ENCODE measurements at regions not wholly inside any gene's neighbourhood (a gene's known extent, or its start where the extent isn't known, plus 50 kb on each side); places are given as distances from the start of the nearest gene placed in this dataset.
A peak's percentile ranks its signal among the peaks of the same experiment; 100 is the strongest.
"Not testable (repeated sequence)": the region's sequence is repeated elsewhere in the genome, so short reads cannot be mapped to it uniquely, and the experiment has no call there.

DNA sequence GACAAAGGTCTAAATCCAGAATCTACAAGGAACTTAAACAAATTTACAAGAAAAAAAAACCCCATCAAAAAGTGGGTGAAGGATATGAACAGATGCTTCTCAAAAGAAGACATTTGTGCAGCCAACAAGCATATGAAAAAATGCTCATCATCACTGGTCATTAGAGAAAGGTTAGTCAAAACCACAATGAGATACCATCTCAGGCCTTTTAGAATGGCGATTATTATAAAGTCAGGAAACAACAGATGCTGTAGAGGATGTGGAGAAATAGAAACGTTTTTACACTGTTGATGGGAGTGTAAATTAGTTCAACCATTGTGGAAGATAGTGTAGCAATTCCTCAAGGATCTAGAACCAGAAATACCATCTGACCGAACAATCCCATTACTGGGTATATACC, 518.9 kb upstream of the CCDC54 start:
- WGBS, 2 donors (ENCODE audit: extremely low coverage in 2 of 2, insufficient read length in 2 of 2, insufficient replicate concordance in 1 of 2): no CpG with 5 or more reads among the region's 3 CpGs
- H3K23ac ChIP-seq (ENCODE audit: low read depth, low read length, poor library complexity); H3K14ac ChIP-seq (ENCODE audit: low read length); H2BK120ac ChIP-seq (ENCODE audit: low read depth, low read length); H3K9ac ChIP-seq (ENCODE audit: low read depth, low read length, poor library complexity); H3K4ac ChIP-seq (ENCODE audit: low read length); DNase-seq (ENCODE audit: low spot score); H3K27me3 ChIP-seq (ENCODE audit: control insufficient read depth in 3 of 3, insufficient read depth in 3 of 3, low read depth in 1 of 3, low read length in 3 of 3); H3K79me1 ChIP-seq (ENCODE audit: low read depth, low read length); H2AFZ ChIP-seq (ENCODE audit: low read length); H2BK5ac ChIP-seq (ENCODE audit: low read length); H4K8ac ChIP-seq (ENCODE audit: low read depth, low read length); H3K36me3 ChIP-seq (replicated peaks in 1 of 2; ENCODE audit: control insufficient read depth in 2 of 2, insufficient read depth in 2 of 2, low read length in 2 of 2); H4K91ac ChIP-seq (ENCODE audit: low read depth, low read length, poor library complexity); H3K4me2 ChIP-seq (ENCODE audit: insufficient read depth, low read length, poor library complexity, severe bottlenecking); H2BK12ac ChIP-seq (ENCODE audit: low read length); H3K9me3 ChIP-seq (replicated peaks in 1 of 2; ENCODE audit: control insufficient read depth in 2 of 2, insufficient read depth in 1 of 2, low read depth in 1 of 2, low read length in 2 of 2); H3K18ac ChIP-seq (ENCODE audit: low read length); H2AK5ac ChIP-seq (ENCODE audit: low read depth, low read length); H3K4me1 ChIP-seq (ENCODE audit: control insufficient read depth in 2 of 2, insufficient read depth in 1 of 2, low read depth in 1 of 2, low read length in 2 of 2); H3K4me3 ChIP-seq (ENCODE audit: low read length in 2 of 2); H2BK15ac ChIP-seq (ENCODE audit: low read length); H3K27ac ChIP-seq (replicated peaks; ENCODE audit: low read length): not testable (repeated sequence)

DNA sequence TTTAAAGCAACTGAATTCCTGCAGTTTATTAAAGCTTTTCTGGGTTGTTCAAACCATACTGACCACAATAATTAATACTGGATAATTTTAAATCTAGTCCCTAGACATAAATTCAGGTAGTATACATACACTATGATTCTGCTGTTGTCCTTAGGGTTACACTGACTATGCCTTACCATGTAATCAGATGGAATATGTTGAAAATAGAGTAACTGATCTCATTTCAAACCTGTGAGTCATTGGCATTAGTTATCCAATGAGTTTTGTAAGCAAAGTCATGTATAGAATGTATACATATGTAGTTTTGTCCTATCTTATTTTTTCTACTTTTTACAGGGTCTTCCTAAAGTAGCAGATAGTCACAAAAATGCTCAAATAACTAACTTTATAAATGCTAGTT, 517.1 kb upstream of the CCDC54 start:
- H3K9ac ChIP-seq (ENCODE audit: low read depth, low read length, poor library complexity): no peak overlapping the region
- DNase-seq (ENCODE audit: low spot score): no peak
- H2AFZ ChIP-seq (ENCODE audit: low read length): no peak overlapping the region
- no peak overlapping the region for H3K4me3 ChIP-seq (ENCODE audit: low read length in 2 of 2)
- H2BK15ac ChIP-seq (ENCODE audit: low read length): no peak overlapping the region
- no peak overlapping the region for H3K18ac ChIP-seq (ENCODE audit: low read length)
- H2BK12ac ChIP-seq (ENCODE audit: low read length): no peak overlapping the region
- H3K79me1 ChIP-seq (ENCODE audit: low read depth, low read length): no peaks in the 10 kb centered on the region
- no peak overlapping the region for H4K8ac ChIP-seq (ENCODE audit: low read depth, low read length)
- H3K27ac ChIP-seq (replicated peaks; ENCODE audit: low read length): no peak overlapping the region
- H3K23ac ChIP-seq (ENCODE audit: low read depth, low read length, poor library complexity): no peak overlapping the region
- H3K9me3 ChIP-seq (replicated peaks in 1 of 2; ENCODE audit: control insufficient read depth in 2 of 2, insufficient read depth in 1 of 2, low read depth in 1 of 2, low read length in 2 of 2): no peaks in the 10 kb centered on the region
- H3K4ac ChIP-seq (ENCODE audit: low read length): no peak overlapping the region
- no peaks in the 10 kb centered on the region for H3K4me1 ChIP-seq (ENCODE audit: control insufficient read depth in 2 of 2, insufficient read depth in 1 of 2, low read depth in 1 of 2, low read length in 2 of 2)
- H2BK120ac ChIP-seq (ENCODE audit: low read depth, low read length): no peak overlapping the region
- no peak overlapping the region for H2BK5ac ChIP-seq (ENCODE audit: low read length)
- no peak overlapping the region for H2AK5ac ChIP-seq (ENCODE audit: low read depth, low read length)
- no peak overlapping the region for H3K14ac ChIP-seq (ENCODE audit: low read length)
- H3K27me3 ChIP-seq (ENCODE audit: control insufficient read depth in 3 of 3, insufficient read depth in 3 of 3, low read depth in 1 of 3, low read length in 3 of 3): no peaks in the 10 kb centered on the region
- H3K4me2 ChIP-seq (ENCODE audit: insufficient read depth, low read length, poor library complexity, severe bottlenecking): no peak overlapping the region
- H3K36me3 ChIP-seq (replicated peaks in 1 of 2; ENCODE audit: control insufficient read depth in 2 of 2, insufficient read depth in 2 of 2, low read length in 2 of 2): no peaks in the 10 kb centered on the region
- H4K91ac ChIP-seq (ENCODE audit: low read depth, low read length, poor library complexity): no peak overlapping the region

DNA sequence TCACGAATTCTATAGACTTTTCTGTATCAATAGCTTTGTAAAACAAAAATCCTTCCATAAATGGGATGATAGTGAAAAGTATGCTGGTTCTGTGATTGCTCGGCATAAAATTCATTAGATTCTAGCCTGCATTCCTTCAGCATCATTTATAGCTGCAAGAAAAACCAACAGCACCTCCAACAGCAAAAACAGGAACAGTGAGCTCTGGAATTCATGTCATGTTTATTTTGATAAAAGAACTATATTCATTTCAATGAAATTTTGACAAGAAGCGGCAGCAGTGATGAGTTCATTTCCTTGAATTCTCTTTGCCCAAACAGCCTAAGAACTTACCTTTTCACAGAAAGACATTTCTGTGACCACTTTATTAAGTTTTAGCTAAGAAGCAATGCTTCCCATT, 515.2 kb upstream of the CCDC54 start:
- no peaks in the 10 kb centered on the region for H3K9me3 ChIP-seq (replicated peaks in 1 of 2; ENCODE audit: control insufficient read depth in 2 of 2, insufficient read depth in 1 of 2, low read depth in 1 of 2, low read length in 2 of 2)
- no peak overlapping the region for H3K23ac ChIP-seq (ENCODE audit: low read depth, low read length, poor library complexity)
- H3K4ac ChIP-seq (ENCODE audit: low read length): no peak overlapping the region
- no peak overlapping the region for H2AK5ac ChIP-seq (ENCODE audit: low read depth, low read length)
- H2BK12ac ChIP-seq (ENCODE audit: low read length): no peak overlapping the region
- no peaks in the 10 kb centered on the region for H3K27me3 ChIP-seq (ENCODE audit: control insufficient read depth in 3 of 3, insufficient read depth in 3 of 3, low read depth in 1 of 3, low read length in 3 of 3)
- H3K27ac ChIP-seq (replicated peaks; ENCODE audit: low read length): no peak overlapping the region
- H3K79me1 ChIP-seq (ENCODE audit: low read depth, low read length): no peaks in the 10 kb centered on the region
- H3K14ac ChIP-seq (ENCODE audit: low read length): no peak overlapping the region
- no peak overlapping the region for H3K9ac ChIP-seq (ENCODE audit: low read depth, low read length, poor library complexity)
- H3K4me2 ChIP-seq (ENCODE audit: insufficient read depth, low read length, poor library complexity, severe bottlenecking): no peak overlapping the region
- H2AFZ ChIP-seq (ENCODE audit: low read length): peak overlapping the region; percentile 45
- H3K4me1 ChIP-seq (ENCODE audit: control insufficient read depth in 2 of 2, insufficient read depth in 1 of 2, low read depth in 1 of 2, low read length in 2 of 2): no peaks in the 10 kb centered on the region
- H3K4me3 ChIP-seq (ENCODE audit: low read length in 2 of 2): no peak overlapping the region
- DNase-seq (ENCODE audit: low spot score): no peak
- H2BK15ac ChIP-seq (ENCODE audit: low read length): no peak overlapping the region
- whole genome bisulfite sequencing, 2 donors (ENCODE audit: extremely low coverage in 2 of 2, insufficient read length in 2 of 2, insufficient replicate concordance in 1 of 2): no CpG with 5 or more reads among the region's 3 CpGs
- no peak overlapping the region for H2BK120ac ChIP-seq (ENCODE audit: low read depth, low read length)
- H3K36me3 ChIP-seq (replicated peaks in 1 of 2; ENCODE audit: control insufficient read depth in 2 of 2, insufficient read depth in 2 of 2, low read length in 2 of 2): no peaks in the 10 kb centered on the region
- H4K91ac ChIP-seq (ENCODE audit: low read depth, low read length, poor library complexity): no peak overlapping the region
- H2BK5ac ChIP-seq (ENCODE audit: low read length): no peak overlapping the region
- no peak overlapping the region for H4K8ac ChIP-seq (ENCODE audit: low read depth, low read length)
- no peak overlapping the region for H3K18ac ChIP-seq (ENCODE audit: low read length)

DNA sequence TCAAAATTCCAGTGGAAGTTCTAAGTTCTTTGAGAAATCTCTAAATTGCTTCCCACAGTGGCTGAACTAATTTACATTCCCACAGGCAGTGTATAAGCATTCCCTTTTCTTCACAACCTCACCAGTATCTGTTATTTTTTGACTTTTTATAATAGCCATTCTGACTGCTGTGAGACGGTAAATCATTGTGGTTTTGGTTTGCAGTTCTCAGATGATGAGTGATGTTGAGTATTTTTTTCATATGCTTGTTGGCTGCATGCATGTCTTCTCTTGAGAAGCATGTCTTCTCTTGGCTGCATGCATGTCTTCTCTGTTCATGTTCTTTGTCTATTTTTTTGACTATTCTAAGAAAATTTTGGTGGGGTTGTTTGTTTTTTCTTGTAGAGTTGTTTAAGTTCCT, 499.6 kb upstream of the CCDC54 start:
- H2BK15ac ChIP-seq (ENCODE audit: low read length): no peak overlapping the region
- no peak overlapping the region for H3K14ac ChIP-seq (ENCODE audit: low read length)
- H3K27me3 ChIP-seq (ENCODE audit: control insufficient read depth in 3 of 3, insufficient read depth in 3 of 3, low read depth in 1 of 3, low read length in 3 of 3): no peaks in the 10 kb centered on the region
- no peak overlapping the region for H3K23ac ChIP-seq (ENCODE audit: low read depth, low read length, poor library complexity)
- WGBS, 2 donors (ENCODE audit: extremely low coverage in 2 of 2, insufficient read length in 2 of 2, insufficient replicate concordance in 1 of 2): no CpG with 5 or more reads among the region's 1 CpG
- H3K36me3 ChIP-seq (replicated peaks in 1 of 2; ENCODE audit: control insufficient read depth in 2 of 2, insufficient read depth in 2 of 2, low read length in 2 of 2): no peaks in the 10 kb centered on the region
- H3K79me1 ChIP-seq (ENCODE audit: low read depth, low read length): no peaks in the 10 kb centered on the region
- H2AK5ac ChIP-seq (ENCODE audit: low read depth, low read length): no peak overlapping the region
- no peak overlapping the region for H2BK12ac ChIP-seq (ENCODE audit: low read length)
- H4K91ac ChIP-seq (ENCODE audit: low read depth, low read length, poor library complexity): no peak overlapping the region
- H2BK120ac ChIP-seq (ENCODE audit: low read depth, low read length): no peak overlapping the region
- no peak overlapping the region for H4K8ac ChIP-seq (ENCODE audit: low read depth, low read length)
- H3K4me1 ChIP-seq (ENCODE audit: control insufficient read depth in 2 of 2, insufficient read depth in 1 of 2, low read depth in 1 of 2, low read length in 2 of 2): peaks cover 0 to 9% of the 10 kb centered on the region in 2 donors
- no peak overlapping the region for H3K4me3 ChIP-seq (ENCODE audit: low read length in 2 of 2)
- no peak overlapping the region for H3K9ac ChIP-seq (ENCODE audit: low read depth, low read length, poor library complexity)
- H3K18ac ChIP-seq (ENCODE audit: low read length): no peak overlapping the region
- no peaks in the 10 kb centered on the region for H3K9me3 ChIP-seq (replicated peaks in 1 of 2; ENCODE audit: control insufficient read depth in 2 of 2, insufficient read depth in 1 of 2, low read depth in 1 of 2, low read length in 2 of 2)
- no peak overlapping the region for H3K4me2 ChIP-seq (ENCODE audit: insufficient read depth, low read length, poor library complexity, severe bottlenecking)
- no peak for DNase-seq (ENCODE audit: low spot score)
- H2AFZ ChIP-seq (ENCODE audit: low read length): peak overlapping the region; percentile 43
- H2BK5ac ChIP-seq (ENCODE audit: low read length): no peak overlapping the region
- H3K4ac ChIP-seq (ENCODE audit: low read length): no peak overlapping the region
- H3K27ac ChIP-seq (replicated peaks; ENCODE audit: low read length): no peak overlapping the region

All from neuronal stem cell (in vitro differentiated cells).